Glutamatergic neuron (in vitro differentiated cells): ENCODE measurements at regions not wholly inside any gene's neighbourhood (a gene's known extent, or its start where the extent isn't known, plus 50 kb on each side); places are given as distances from the start of the nearest gene placed in this dataset.
"Not testable (repeated sequence)": the region's sequence is repeated elsewhere in the genome, so short reads cannot be mapped to it uniquely, and the experiment has no call there.

ENCODE experiments used
- DNase-seq: peaks from one replicate; pipeline ENCODE4 v3.0.0; 2022
- H3K27ac Mint-ChIP-seq: one replicate; pipeline ENCODE4 v1.8.0; 2020; ENCODE audit warnings: mild to moderate bottlenecking, mixed read lengths, inconsistent platforms; ENCODE audit not compliant: unreplicated experiment
- H3K27me3 Mint-ChIP-seq: one replicate; pipeline ENCODE4 v1.8.0; 2020; ENCODE audit warnings: mild to moderate bottlenecking, moderate library complexity, mixed read lengths, inconsistent platforms; ENCODE audit not compliant: unreplicated experiment
- H3K36me3 Mint-ChIP-seq: one replicate; pipeline ENCODE4 v1.8.0; 2020; ENCODE audit warnings: mild to moderate bottlenecking, mixed read lengths, inconsistent platforms; ENCODE audit not compliant: unreplicated experiment
- H3K4me1 Mint-ChIP-seq: one replicate; pipeline ENCODE4 v1.8.0; 2020; ENCODE audit warnings: mild to moderate bottlenecking, low read depth, mixed read lengths, inconsistent platforms; ENCODE audit not compliant: unreplicated experiment
- H3K4me3 Mint-ChIP-seq: one replicate; pipeline ENCODE4 v1.8.0; 2020; ENCODE audit warnings: mild to moderate bottlenecking, mixed read lengths, inconsistent platforms; ENCODE audit not compliant: unreplicated experiment
- H3K9me3 Mint-ChIP-seq: one replicate; pipeline ENCODE4 v1.8.0; 2020; ENCODE audit warnings: mild to moderate bottlenecking, moderate library complexity, mixed read lengths, inconsistent platforms; ENCODE audit not compliant: unreplicated experiment
- CTCF ChIP-seq: fragments of 200-600 bp; sonication (generic); IDR thresholded peaks from one replicate; pipeline ENCODE4 v1.5.0; 2021; ENCODE audit not compliant: partially characterized antibody, unreplicated experiment

GRCh38 chr2:238776003-238776760, 71.7 kb upstream of the TWIST2 start:
- no peak for TF ChIP-seq CTCF
- DNase-seq, result no peak
- peaks cover 7% of the 10 kb centered on the region for H3K36me3 Mint-ChIP-seq
- peaks cover 8% of the 10 kb centered on the region for H3K9me3 Mint-ChIP-seq
- peaks cover 11% of the 10 kb centered on the region for H3K4me1 Mint-ChIP-seq
- H3K27ac Mint-ChIP-seq, result no peak overlapping the region
- H3K4me3 Mint-ChIP-seq, result no peak overlapping the region
- H3K27me3 Mint-ChIP-seq, result peaks cover 6% of the 10 kb centered on the region

- H3K27ac Mint-ChIP-seq, H3K4me1 Mint-ChIP-seq, H3K4me3 Mint-ChIP-seq, H3K9me3 Mint-ChIP-seq, DNase-seq, H3K27me3 Mint-ChIP-seq, H3K36me3 Mint-ChIP-seq: not testable (repeated sequence)
Observed at GRCh38 chr2:238776761-238777046, 71.2 kb upstream of the TWIST2 start.

GRCh38 chr2:238777369-238778067, 70.4 kb upstream of the TWIST2 start:
- Mint-ChIP-seq H3K9me3 (peaks cover 6% of the 10 kb centered on the region), H3K27ac (no peak overlapping the region), H3K36me3 (peaks cover 7% of the 10 kb centered on the region), H3K27me3 (peaks cover 3% of the 10 kb centered on the region), H3K4me3 (no peak overlapping the region), H3K4me1 (no peaks in the 10 kb centered on the region)
- DNase-seq, result no peak
- TF ChIP-seq CTCF, result no peak

GRCh38 chr2:238784671-238785527, 63.0 kb upstream of the TWIST2 start:
- Mint-ChIP-seq H3K27me3 (no peaks in the 10 kb centered on the region), H3K4me3 (no peak overlapping the region), H3K36me3 (peaks cover 7% of the 10 kb centered on the region), H3K27ac (no peak overlapping the region), H3K4me1 (no peaks in the 10 kb centered on the region), H3K9me3 (no peaks in the 10 kb centered on the region)
- DNase-seq, result peak; percentile 80
- peak; percentile 94 for TF ChIP-seq CTCF

- H3K36me3 Mint-ChIP-seq, result peaks cover 9% of the 10 kb centered on the region
- H3K27me3 Mint-ChIP-seq, result no peaks in the 10 kb centered on the region
- H3K9me3 Mint-ChIP-seq, result no peaks in the 10 kb centered on the region
- H3K27ac Mint-ChIP-seq, result no peak overlapping the region
- no peak for TF ChIP-seq CTCF
- no peak overlapping the region for H3K4me3 Mint-ChIP-seq
- peaks cover 4% of the 10 kb centered on the region for H3K4me1 Mint-ChIP-seq
- no peak for DNase-seq
Observed at GRCh38 chr2:238785528-238785860, 62.4 kb upstream of the TWIST2 start.
